HG03520 (cell line): ENCODE measurements at regions not wholly inside any gene's neighbourhood (a gene's known extent, or its start where the extent isn't known, plus 50 kb on each side); places are given as distances from the start of the nearest gene placed in this dataset.
"Not testable (repeated sequence)": the region's sequence is repeated elsewhere in the genome, so short reads cannot be mapped to it uniquely, and the experiment has no call there.

Experiments
- ATAC-seq: cut with Tn5 transposase; IDR thresholded peaks from one replicate; pipeline ENCODE4 v1.9.1; 2021; ENCODE audit warnings: mild to moderate bottlenecking, moderate library complexity; ENCODE audit not compliant: unreplicated experiment

- no peak for ATAC-seq
Observed at GRCh38 chr9:86633945-86634344, 279.7 kb upstream of the TUT7 start.

GRCh38 chr9:86632537-86632936 is 278.3 kb upstream of the TUT7 start:
- ATAC-seq = no peak

GRCh38 chr9:86629530-86629929 is 275.3 kb upstream of the TUT7 start:
- ATAC-seq = no peak

DNA sequence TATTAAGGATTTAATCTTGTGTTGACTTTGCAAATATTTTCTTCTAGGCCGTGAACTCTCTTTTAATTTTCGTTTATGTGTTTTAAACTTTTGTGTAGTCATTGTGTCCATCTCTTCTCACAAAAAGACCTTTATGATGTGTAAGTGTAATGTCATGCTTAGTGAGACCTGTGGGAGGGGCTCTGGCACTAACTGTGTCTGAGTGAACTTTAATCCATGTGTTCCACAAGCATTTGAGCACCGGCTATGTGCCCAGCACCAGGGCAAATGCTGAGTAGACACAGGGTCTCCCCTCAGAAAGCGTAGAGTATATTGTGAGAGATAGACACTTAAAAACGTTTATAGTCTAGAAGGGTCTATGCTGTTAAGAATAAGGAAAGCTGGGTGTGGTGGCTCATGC is 272.6 kb upstream of the TUT7 start:
- ATAC-seq = no peak

DNA sequence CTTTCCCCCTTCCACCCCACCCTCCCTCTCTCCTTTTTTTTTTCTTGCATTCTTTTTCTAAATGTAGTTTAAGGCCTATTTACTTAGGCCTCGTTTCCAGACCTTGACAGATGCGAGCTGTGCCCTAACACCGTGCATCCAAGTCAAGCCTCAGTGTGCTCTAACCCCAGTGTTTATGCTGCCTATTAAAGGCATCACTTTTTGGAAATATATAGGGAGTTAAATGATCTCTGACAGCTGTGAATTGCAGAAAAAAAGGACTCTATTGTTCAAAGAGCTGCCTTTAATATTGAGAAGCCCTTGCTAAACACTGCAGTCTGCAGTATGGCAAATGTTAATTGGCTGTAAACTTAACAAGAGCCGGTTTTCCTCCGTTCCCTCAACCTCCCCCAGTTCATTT is 270.4 kb upstream of the TUT7 start:
- ATAC-seq = no peak

DNA sequence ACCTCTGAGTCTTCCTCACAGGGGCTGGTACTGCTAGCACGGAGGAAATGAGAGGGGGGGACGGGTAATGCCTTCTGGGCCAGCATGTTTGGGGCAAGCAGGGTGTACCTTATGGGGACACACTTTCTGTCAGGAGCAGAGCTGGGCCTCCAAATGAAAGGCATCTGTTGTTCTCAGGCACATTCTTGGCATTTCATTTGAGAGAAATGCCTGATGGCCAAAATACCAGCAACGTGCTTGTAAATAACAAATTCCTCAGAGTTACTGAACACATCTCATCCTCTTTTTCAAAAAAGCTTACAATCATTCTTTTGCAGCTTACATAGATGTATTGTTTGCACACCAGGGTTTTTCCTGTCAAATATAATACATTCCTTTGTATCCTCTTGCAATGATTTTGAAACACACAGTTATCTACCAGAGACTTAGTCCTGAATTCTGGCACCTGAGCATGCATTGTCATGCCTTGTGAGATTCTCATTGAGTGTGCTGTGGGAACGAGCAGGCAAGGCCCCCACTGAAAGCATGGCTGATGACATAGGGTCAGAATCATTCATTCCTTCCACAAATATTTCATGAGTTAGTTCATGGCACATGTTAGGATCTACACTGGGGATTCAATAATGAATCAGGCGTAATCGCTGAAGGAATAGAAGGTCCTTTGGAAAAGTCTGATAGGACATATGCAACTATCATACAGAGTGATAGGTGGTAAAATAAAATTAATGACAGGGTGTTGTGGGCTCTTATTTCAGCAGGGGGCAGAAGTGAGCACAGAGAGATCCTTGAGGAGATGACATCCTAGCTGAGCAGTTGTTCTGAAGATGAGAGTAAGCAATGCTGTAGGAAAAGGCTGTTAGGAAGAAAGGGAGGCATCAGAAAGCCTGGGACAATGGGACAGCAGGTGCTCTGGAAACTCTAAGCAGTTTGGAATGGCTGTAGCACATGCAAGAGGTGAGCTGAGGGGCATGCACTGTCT is 260.9 kb upstream of the TUT7 start:
- no peak for ATAC-seq

- no peak for ATAC-seq
Observed at GRCh38 chr9:86613943-86614342, 259.7 kb upstream of the TUT7 start.

DNA sequence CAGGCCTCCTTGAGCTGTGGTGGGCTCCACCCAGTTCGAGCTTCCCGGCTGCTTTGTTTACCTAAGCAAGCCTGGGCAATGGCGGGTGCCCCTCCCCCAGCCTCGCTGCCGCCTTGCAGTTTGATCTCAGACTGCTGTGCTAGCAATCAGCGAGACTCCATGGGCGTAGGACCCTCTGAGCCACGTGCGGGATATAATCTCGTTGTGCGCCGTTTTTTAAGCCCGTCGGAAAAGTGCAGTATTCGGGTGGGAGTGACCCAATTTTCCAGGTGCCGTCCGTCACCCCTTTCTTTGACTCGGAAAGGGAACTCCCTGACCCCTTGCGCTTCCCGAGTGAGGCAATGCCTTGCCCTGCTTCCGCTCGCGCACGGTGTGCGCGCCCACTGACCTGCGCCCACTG is 257.3 kb upstream of the TUT7 start:
- ATAC-seq = not testable (repeated sequence)

DNA sequence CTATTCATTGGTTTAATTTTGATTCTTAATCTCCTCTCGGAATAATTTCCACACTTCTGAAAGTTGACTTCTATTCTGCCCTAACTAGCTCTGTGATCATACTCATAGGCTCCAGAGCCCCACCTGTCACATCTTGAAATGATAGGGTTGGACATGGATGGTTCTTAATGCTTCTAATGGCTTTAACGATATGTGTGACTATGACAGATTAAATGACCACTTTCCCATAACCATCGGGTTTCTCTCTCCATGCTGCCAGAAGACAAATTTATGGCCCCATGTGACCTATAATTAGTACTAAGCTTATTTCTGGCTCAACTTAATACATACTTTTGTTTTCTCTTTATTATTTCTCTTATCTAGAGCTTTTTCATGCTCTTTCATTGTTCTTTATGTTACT is 251.1 kb upstream of the TUT7 start:
- no peak for ATAC-seq

DNA sequence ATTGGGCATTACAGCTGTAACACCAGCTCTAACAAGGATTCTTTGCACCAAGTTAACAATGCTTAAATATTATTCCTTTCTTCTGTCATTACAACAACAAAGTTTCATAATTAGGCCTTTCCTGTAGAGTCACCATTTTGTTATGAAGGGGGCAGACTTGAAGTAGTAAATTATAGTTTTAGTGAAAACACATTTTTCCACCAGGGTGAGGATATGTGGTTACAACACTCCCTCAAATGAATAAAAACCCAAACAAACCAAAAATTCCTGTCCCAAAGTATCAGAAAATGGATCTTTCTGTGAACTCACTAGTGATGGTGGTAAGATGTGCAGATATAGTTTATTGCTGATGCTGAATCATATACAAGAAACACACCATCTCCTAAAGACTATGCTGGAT is 250.5 kb upstream of the TUT7 start:
- ATAC-seq = no peak

- ATAC-seq = no peak
Observed at GRCh38 chr9:86602715-86603114, 248.5 kb upstream of the TUT7 start.

- no peak for ATAC-seq
Observed at GRCh38 chr9:86601697-86602096, 247.5 kb upstream of the TUT7 start.

DNA sequence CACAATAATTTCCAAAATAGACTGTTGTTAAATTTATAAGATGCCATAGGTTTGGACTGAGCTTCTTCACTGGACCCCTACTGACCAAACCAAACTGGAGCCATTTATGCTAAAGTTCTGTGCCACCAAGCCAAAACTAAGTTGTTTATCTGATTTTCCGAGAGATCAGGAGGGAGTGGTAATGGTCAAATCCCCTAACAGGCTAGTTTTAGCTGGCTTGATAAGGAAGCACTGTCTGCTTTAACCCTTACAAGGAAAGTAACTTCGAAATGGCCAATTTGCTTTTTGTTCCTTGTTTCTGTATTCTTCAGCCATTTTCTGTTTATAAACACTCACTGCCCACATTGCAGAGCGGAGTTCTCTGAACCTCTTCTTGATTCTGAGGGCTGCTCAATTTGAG is 246.8 kb upstream of the TUT7 start:
- ATAC-seq = no peak

- no peak for ATAC-seq
Observed at GRCh38 chr9:86600291-86600690, 246.1 kb upstream of the TUT7 start.

- ATAC-seq = no peak
Observed at GRCh38 chr9:86599561-86599960, 245.4 kb upstream of the TUT7 start.

- no peak for ATAC-seq
Observed at GRCh38 chr9:86598411-86599239, 244.4 kb upstream of the TUT7 start.

- ATAC-seq = no peak
Observed at GRCh38 chr9:86594724-86595123, 240.5 kb upstream of the TUT7 start.

DNA sequence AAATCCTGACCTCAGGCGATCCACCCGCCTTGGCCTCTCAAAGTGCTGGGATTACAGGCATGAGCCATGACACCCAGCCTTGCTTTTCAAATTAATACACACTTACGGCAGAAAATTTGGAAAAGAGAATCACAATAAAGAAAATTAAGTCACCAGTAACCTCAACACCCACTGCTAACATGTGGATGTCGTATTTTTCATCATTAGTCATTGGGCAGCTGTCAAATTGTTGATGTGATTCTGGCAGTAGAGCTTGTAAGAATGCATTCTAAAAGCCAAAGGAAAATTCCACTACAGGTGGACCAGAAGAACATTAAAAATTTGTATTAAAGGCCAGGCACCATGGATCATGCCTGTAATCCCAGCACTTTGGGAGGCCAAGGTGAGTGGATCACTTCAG is 237.3 kb upstream of the TUT7 start:
- no peak for ATAC-seq

- ATAC-seq = no peak
Observed at GRCh38 chr9:86589730-86590129, 235.5 kb upstream of the TUT7 start.

DNA sequence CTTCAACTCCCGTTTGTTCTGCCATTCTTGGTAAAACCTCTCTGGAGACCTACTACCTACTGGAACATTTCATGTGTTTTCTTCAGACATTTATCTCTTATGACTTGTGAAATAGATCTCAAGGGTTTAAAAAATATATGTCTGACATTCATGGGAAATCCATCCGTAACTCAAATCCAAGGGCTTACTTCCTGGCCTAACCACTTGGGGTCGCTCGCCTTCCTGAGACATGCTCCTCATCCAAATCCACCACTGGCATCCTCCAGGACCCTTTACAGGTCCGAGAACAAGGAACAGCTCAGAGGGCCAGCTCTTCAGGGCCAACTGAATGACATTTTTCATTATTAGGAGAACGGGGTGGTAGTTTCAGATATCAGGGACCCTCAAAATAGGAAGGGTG is 235.1 kb upstream of the TUT7 start:
- no peak for ATAC-seq

GRCh38 chr9:86586144-86586494 is 231.9 kb upstream of the TUT7 start:
- ATAC-seq = no peak
